ENCODE measurements at regions not wholly inside any gene's neighbourhood (a gene's known extent, or its start where the extent isn't known, plus 50 kb on each side); places are given as distances from the start of the nearest gene placed in this dataset.

GRCh38 chr10:110437351-110437605 is 60.4 kb upstream of the DUSP5 start:
- WGBS (ENCODE audit: low lambda C conversion rate) = 95% methylated on average over 3 of the region's 3 CpGs

More at GRCh38 chr10:110437351-110437605, 60.4 kb upstream of the DUSP5 start:
- H3K36me3 ChIP-seq (replicated peaks in 1 of 2; ENCODE audit: control insufficient read depth in 1 of 2, insufficient read depth in 2 of 2, low read length in 1 of 2) = no peaks in the 10 kb centered on the region
- no peaks in the 10 kb centered on the region for H3K9me2 ChIP-seq
- H3K9me3 ChIP-seq = no peaks in the 10 kb centered on the region
- TF ChIP-seq USF2 (IDR thresholded peaks at IDR 0.05; ENCODE audit: borderline replicate concordance, low read depth, low read length) = no peak
- TF ChIP-seq REST (IDR thresholded peaks at IDR 0.05; ENCODE audit: low read depth, low read length) = no peak
- no peak for TF ChIP-seq RAD21 (IDR thresholded peaks at IDR 0.05; ENCODE audit: low read length)
- no peak for TF ChIP-seq FOSL2 (IDR thresholded peaks at IDR 0.05; ENCODE audit: borderline replicate concordance, low read depth)
- no peak for TF ChIP-seq RCOR1 (IDR thresholded peaks at IDR 0.05; ENCODE audit: low read length)
- TF ChIP-seq, protein P1, sequence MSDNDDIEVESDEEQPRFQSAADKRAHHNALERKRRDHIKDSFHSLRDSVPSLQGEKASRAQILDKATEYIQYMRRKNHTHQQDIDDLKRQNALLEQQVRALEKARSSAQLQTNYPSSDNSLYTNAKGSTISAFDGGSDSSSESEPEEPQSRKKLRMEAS (IDR thresholded peaks at IDR 0.05; ENCODE audit: low read depth) = no peak
- no peak for TF ChIP-seq USF1 (IDR thresholded peaks at IDR 0.05; ENCODE audit: borderline replicate concordance, low read depth)
- TF ChIP-seq, protein P2, sequence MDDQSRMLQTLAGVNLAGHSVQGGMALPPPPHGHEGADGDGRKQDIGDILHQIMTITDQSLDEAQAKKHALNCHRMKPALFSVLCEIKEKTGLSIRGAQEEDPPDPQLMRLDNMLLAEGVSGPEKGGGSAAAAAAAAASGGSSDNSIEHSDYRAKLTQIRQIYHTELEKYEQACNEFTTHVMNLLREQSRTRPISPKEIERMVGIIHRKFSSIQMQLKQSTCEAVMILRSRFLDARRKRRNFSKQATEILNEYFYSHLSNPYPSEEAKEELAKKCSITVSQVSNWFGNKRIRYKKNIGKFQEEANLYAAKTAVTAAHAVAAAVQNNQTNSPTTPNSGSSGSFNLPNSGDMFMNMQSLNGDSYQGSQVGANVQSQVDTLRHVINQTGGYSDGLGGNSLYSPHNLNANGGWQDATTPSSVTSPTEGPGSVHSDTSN (IDR thresholded peaks at IDR 0.05) = no peak
- no peak for TF ChIP-seq SMC3 (IDR thresholded peaks at IDR 0.05; ENCODE audit: low read depth, low read length)
- TF ChIP-seq YY1 (IDR thresholded peaks at IDR 0.05; ENCODE audit: low read depth) = no peak
- TF ChIP-seq, protein P3, sequence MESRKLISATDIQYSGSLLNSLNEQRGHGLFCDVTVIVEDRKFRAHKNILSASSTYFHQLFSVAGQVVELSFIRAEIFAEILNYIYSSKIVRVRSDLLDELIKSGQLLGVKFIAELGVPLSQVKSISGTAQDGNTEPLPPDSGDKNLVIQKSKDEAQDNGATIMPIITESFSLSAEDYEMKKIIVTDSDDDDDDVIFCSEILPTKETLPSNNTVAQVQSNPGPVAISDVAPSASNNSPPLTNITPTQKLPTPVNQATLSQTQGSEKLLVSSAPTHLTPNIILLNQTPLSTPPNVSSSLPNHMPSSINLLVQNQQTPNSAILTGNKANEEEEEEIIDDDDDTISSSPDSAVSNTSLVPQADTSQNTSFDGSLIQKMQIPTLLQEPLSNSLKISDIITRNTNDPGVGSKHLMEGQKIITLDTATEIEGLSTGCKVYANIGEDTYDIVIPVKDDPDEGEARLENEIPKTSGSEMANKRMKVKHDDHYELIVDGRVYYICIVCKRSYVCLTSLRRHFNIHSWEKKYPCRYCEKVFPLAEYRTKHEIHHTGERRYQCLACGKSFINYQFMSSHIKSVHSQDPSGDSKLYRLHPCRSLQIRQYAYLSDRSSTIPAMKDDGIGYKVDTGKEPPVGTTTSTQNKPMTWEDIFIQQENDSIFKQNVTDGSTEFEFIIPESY (IDR thresholded peaks at IDR 0.05; ENCODE audit: borderline replicate concordance, low read depth) = no peak
- no peak for TF ChIP-seq CHD2 (IDR thresholded peaks at IDR 0.05; ENCODE audit: low read length, partially characterized antibody)
- no peak for TF ChIP-seq FOXJ3 (CRISPR knock-in tag; IDR thresholded peaks at IDR 0.05)
- TF ChIP-seq TEAD4 (IDR thresholded peaks at IDR 0.05; ENCODE audit: borderline replicate concordance, insufficient read depth) = no peak
- TF ChIP-seq, protein P4, sequence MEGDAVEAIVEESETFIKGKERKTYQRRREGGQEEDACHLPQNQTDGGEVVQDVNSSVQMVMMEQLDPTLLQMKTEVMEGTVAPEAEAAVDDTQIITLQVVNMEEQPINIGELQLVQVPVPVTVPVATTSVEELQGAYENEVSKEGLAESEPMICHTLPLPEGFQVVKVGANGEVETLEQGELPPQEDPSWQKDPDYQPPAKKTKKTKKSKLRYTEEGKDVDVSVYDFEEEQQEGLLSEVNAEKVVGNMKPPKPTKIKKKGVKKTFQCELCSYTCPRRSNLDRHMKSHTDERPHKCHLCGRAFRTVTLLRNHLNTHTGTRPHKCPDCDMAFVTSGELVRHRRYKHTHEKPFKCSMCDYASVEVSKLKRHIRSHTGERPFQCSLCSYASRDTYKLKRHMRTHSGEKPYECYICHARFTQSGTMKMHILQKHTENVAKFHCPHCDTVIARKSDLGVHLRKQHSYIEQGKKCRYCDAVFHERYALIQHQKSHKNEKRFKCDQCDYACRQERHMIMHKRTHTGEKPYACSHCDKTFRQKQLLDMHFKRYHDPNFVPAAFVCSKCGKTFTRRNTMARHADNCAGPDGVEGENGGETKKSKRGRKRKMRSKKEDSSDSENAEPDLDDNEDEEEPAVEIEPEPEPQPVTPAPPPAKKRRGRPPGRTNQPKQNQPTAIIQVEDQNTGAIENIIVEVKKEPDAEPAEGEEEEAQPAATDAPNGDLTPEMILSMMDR (IDR thresholded peaks at IDR 0.05) = no peak
- TF ChIP-seq NFIC (IDR thresholded peaks at IDR 0.05; ENCODE audit: borderline replicate concordance) = no peak
- TF ChIP-seq RXRA (IDR thresholded peaks at IDR 0.05; ENCODE audit: borderline replicate concordance, low read depth) = no peak
- H3K4me1 ChIP-seq (ENCODE audit: control insufficient read depth in 1 of 2, insufficient read depth in 2 of 2, low read depth in 1 of 2, low read length in 1 of 2) = peaks cover 0 to 4% of the 10 kb centered on the region in 2 experiments; a peak in 2 of 4 replicates
- H3K27me3 ChIP-seq (ENCODE audit: insufficient read depth) = no peaks in the 10 kb centered on the region
- H3K79me2 ChIP-seq (ENCODE audit: insufficient read depth) = no peaks in the 10 kb centered on the region
- H3K4me3 ChIP-seq (ENCODE audit: low read depth in 2 of 2, low read length in 1 of 2) = no peak overlapping the region
- H3K4me2 ChIP-seq = no peak overlapping the region
- peaks cover 2% of the 10 kb centered on the region for H3F3A ChIP-seq (replicated peaks; ENCODE audit: insufficient read depth)
- no peak overlapping the region for H2AFZ ChIP-seq (ENCODE audit: low read depth)
- no peak for DNase-seq
- ChIA-PET POLR2A (no interaction called here), CTCF (no interaction called here)
- H3K27ac ChIP-seq (ENCODE audit: low read depth in 2 of 2, low read length in 1 of 2) = no peak overlapping the region
- H4K20me1 ChIP-seq (ENCODE audit: insufficient read depth) = no peaks in the 10 kb centered on the region
- H3K9ac ChIP-seq = no peak overlapping the region
